Esophagus squamous epithelium (tissue), 5 donors: ENCODE measurements at regions not wholly inside any gene's neighbourhood (a gene's known extent, or its start where the extent isn't known, plus 50 kb on each side); places are given as distances from the start of the nearest gene placed in this dataset.

Experiments used
- DNase-seq: peaks from one replicate; lab custom pipeline; 2025; lab: John Stamatoyannopoulos, UW
- H3K27ac ChIP-seq, 4 donors: fragments of 200-600 bp; sonication (generic); one replicate each; pipeline ENCODE4 v1.5.1; 2016 to 2019; ENCODE audit warnings: mild to moderate bottlenecking in 1 of 4
- H3K27me3 ChIP-seq, 4 donors: fragments of 200-600 bp; sonication (generic); 1 replicate in 3 of 4; 2 replicates in 1 of 4; pipeline versions ENCODE4 v1.5.1 to v1.6.0; 2017 to 2021; ENCODE audit warnings: antibody characterized with exemption in 1 of 4
- H3K36me3 ChIP-seq, 3 donors: fragments of 200-600 bp; sonication (generic); one replicate each; pipeline ENCODE4 v1.5.1; 2016 to 2019
- H3K4me1 ChIP-seq, 3 donors: fragments of 200-600 bp; sonication (generic); one replicate each; pipeline ENCODE4 v1.5.1; 2017 to 2019
- H3K4me3 ChIP-seq, 4 donors: fragments of 200-600 bp; sonication (generic); 1 replicate in 3 of 4; 2 replicates in 1 of 4; pipeline ENCODE4 v1.5.1; 2016 to 2019; ENCODE audit warnings: mild to moderate bottlenecking in 2 of 4, moderate library complexity in 1 of 4
- H3K9me3 ChIP-seq, 3 donors: fragments of 200-600 bp; sonication (generic); one replicate each; pipeline ENCODE4 v1.5.1; 2016 to 2019
- POLR2A ChIP-seq, 4 donors: fragments of 450-650 bp; IDR thresholded peaks; one replicate each; pipeline ENCODE4 v1.6.1; 2017; ENCODE audit warnings: antibody characterized with exemption in 4 of 4, mild to moderate bottlenecking in 4 of 4, moderate library complexity in 3 of 4
- WGBS, 2 donors: methylation state at CpG; one replicate each; pipeline ENCODE4 v1.1.5; 2018; 5-methylcytosine and 5-hydroxymethylcytosine counted together
- intact Hi-C: fragments of 100-400 bp; cut with DNase I; formaldehyde crosslinking; loops from one replicate; pipeline ENCODE4 v1.15.0; 2022
- TF ChIP-seq, protein P1 (sequence below), 6 experiments: fragments of 450-650 bp in 4 of 6; fragments of 200-600 bp in 2 of 6; sonication (generic) in 2 of 6; IDR thresholded peaks; one replicate each; pipeline ENCODE4 v1.5.1; 2016 to 2019; ENCODE audit warnings: antibody characterized with exemption in 6 of 6, mild to moderate bottlenecking in 4 of 6, moderate library complexity in 4 of 6
- donor health status: DM: yes; HTN: yes; CAD: no.

DNA sequence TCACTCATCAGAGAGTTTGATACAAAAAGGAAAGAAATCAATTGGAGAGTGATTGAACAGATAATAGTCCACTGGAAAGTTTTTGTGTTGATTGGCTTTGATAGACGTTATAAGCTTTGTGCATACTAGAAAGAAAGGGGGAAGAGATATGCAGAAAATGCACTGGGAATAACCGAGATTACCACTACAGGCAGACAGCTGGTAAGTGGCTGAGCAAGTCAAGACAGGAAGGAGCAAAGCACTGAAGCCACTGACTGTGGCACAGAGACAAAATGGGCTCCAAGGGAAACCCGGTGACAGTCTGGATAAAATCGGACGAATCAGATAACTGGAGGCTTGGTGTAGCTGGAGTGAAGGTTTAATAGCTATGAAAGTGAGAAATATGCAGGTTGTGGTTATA lies 209.0 kb downstream of the SIM1 start:
- Histone ChIP-seq H3K4me3 (no peak overlapping the region), H3K27me3 (no peaks in the 10 kb centered on the region), H3K4me1 (no peaks in the 10 kb centered on the region), H3K9me3 (no peaks in the 10 kb centered on the region), H3K36me3 (no peaks in the 10 kb centered on the region), H3K27ac (no peak overlapping the region)
- intact Hi-C loops: no loop called here
- DNase-seq: no peak
- TF ChIP-seq, protein P1, sequence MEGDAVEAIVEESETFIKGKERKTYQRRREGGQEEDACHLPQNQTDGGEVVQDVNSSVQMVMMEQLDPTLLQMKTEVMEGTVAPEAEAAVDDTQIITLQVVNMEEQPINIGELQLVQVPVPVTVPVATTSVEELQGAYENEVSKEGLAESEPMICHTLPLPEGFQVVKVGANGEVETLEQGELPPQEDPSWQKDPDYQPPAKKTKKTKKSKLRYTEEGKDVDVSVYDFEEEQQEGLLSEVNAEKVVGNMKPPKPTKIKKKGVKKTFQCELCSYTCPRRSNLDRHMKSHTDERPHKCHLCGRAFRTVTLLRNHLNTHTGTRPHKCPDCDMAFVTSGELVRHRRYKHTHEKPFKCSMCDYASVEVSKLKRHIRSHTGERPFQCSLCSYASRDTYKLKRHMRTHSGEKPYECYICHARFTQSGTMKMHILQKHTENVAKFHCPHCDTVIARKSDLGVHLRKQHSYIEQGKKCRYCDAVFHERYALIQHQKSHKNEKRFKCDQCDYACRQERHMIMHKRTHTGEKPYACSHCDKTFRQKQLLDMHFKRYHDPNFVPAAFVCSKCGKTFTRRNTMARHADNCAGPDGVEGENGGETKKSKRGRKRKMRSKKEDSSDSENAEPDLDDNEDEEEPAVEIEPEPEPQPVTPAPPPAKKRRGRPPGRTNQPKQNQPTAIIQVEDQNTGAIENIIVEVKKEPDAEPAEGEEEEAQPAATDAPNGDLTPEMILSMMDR (IDR thresholded peaks at IDR 0.05): no peak
- no peak for TF ChIP-seq POLR2A (IDR thresholded peaks at IDR 0.05)
- 51 to 60% methylated on average over 5 of the region's 5 CpGs for WGBS, 2 donors

DNA sequence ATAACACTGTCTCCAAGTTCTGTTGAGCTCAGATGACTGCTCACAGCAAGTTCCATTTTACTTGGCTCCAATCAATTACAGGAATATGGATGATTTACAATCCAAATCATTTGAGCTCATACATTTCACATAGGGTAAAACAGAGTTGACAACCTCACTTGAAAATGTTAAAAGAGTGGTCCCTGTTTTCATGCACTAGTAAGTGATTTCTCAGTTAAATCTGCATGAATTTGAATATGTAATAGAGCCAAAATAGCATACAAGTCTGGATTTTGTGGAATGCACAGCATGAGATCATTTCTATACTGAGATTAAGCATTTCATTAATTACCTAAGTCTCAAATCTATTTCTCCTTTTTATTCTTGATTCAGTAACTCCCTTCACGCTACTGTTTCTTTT lies 217.6 kb downstream of the SIM1 start:
- H3K27me3 ChIP-seq: no peaks in the 10 kb centered on the region
- H3K9me3 ChIP-seq: no peaks in the 10 kb centered on the region

DNA sequence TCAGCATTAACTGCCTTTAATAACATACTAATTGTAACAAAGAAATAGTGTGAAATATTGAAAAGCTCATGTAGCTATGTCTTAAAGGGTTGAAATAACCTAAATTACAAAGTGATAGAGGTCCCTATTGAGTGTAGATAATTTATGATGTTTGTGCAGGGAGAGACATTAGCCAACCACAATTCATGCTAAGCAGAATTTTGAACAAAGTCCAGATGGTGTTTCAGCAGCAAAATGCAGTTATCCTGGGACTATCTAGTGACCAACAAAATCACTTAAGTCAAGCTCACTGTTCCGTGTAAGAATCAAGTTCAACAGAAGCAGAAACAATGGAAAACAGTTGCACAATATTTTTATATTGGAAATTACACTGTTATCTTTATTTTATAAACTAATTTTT lies 218.5 kb downstream of the SIM1 start:
- Histone ChIP-seq H3K27me3 (no peaks in the 10 kb centered on the region), H3K27ac (no peak overlapping the region), H3K4me1 (no peaks in the 10 kb centered on the region), H3K9me3 (no peaks in the 10 kb centered on the region), H3K4me3 (no peak overlapping the region), H3K36me3 (no peaks in the 10 kb centered on the region)
- no peak for DNase-seq
- TF ChIP-seq, protein P1 (IDR thresholded peaks at IDR 0.05): no peak
- no peak for TF ChIP-seq POLR2A (IDR thresholded peaks at IDR 0.05)
- intact Hi-C loops: no loop called here
- 41 to 52% methylated on average over 1 of the region's 1 CpG for WGBS, 2 donors

More for the DNA sequence above, 217.6 kb downstream of the SIM1 start:
- no peak for DNase-seq
- no peak overlapping the region for H3K27ac ChIP-seq
- 82 to 88% methylated on average over 1 of the region's 1 CpG for WGBS, 2 donors
- H3K36me3 ChIP-seq: no peaks in the 10 kb centered on the region
- intact Hi-C loops: no loop called here
- TF ChIP-seq, protein P1 (IDR thresholded peaks at IDR 0.05): no peak
- no peak for TF ChIP-seq POLR2A (IDR thresholded peaks at IDR 0.05)
- no peaks in the 10 kb centered on the region for H3K4me1 ChIP-seq
- no peak overlapping the region for H3K4me3 ChIP-seq

DNA sequence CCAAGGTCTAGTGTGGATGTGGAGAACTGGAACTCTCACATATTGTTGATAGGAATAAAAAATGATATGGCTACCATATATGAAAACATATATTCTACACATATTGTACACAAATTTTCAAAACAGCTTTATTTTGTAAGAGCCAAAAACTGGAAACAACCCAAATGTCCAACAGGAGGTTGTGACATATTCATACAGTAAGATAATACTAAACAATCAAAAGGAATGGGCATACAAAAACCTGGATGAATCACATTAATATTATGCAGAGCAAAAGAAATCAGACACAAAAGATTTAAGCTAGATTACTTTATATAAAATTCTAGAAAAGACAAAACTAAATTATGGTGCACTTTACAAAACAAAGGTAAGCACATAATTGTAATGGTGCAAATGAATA lies 223.9 kb downstream of the SIM1 start:
- Histone ChIP-seq H3K9me3 (no peaks in the 10 kb centered on the region), H3K36me3 (no peaks in the 10 kb centered on the region), H3K27ac (no peak overlapping the region), H3K4me3 (no peak overlapping the region), H3K27me3 (peaks cover 0 to 9% (median 0%) of the 10 kb centered on the region in 4 donors), H3K4me1 (no peaks in the 10 kb centered on the region)
- intact Hi-C loops: no loop called here
- no peak for DNase-seq
- TF ChIP-seq POLR2A (IDR thresholded peaks at IDR 0.05): no peak
- TF ChIP-seq, protein P1 (IDR thresholded peaks at IDR 0.05): no peak

DNA sequence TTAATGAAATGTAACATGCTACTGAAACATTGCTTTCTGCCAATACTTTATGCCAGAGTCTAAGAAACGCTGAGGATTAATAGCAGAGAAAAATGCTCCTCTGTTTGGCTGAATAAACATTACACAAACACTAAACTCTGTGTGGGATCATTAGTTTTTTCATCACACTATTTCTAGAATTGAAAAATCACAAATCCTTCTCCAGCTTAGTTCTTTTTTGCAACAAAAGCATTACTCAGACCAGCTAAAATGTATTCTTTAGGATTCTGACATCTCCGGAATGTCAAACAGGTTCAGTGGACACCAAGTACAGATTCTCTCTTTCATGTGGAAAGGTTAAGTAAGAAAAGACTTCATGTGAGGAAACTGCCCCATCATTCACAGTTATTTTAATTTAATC lies 226.9 kb downstream of the SIM1 start:
- intact Hi-C loops: no loop called here
- H3K27ac ChIP-seq: no peak overlapping the region
- 22 to 31% methylated on average over 2 of the region's 2 CpGs for WGBS, 2 donors

More for the DNA sequence above, 226.9 kb downstream of the SIM1 start:
- DNase-seq: no peak
- Histone ChIP-seq H3K9me3 (no peaks in the 10 kb centered on the region), H3K4me1 (no peaks in the 10 kb centered on the region), H3K36me3 (no peaks in the 10 kb centered on the region), H3K4me3 (no peak overlapping the region), H3K27me3 (peaks cover 0 to 9% (median 0%) of the 10 kb centered on the region in 4 donors)
- TF ChIP-seq, protein P1 (IDR thresholded peaks at IDR 0.05): no peak
- TF ChIP-seq POLR2A (IDR thresholded peaks at IDR 0.05): no peak
